K562 (cell line): ENCODE measurements at regions not wholly inside any gene's neighbourhood (a gene's known extent, or its start where the extent isn't known, plus 50 kb on each side); places are given as distances from the start of the nearest gene placed in this dataset.
A peak's percentile ranks its signal among the peaks of the same experiment; 100 is the strongest.

ENCODE experiments used
- ATAC-seq: fragments of 200-7000 bp; cut with Tn5 transposase; 3 replicates; pipeline ENCODE4 v1.9.1; 2020; ENCODE audit warnings: moderate library complexity
- BruUV-seq: library from RNA; stranded (reverse); fragments of 400-500 nt; replicated peaks from 2 replicates; lab custom pipeline; 2021; lab: Mats Ljungman, UMichigan
- CTCF ChIA-PET: fragments of 300-600 bp; formaldehyde crosslinking; extraction: SDS; loops from one replicate; lab custom pipeline; 2021; ENCODE audit warnings: low intra/inter-chr PET ratio; lab: Yijun Ruan, JAX
- POLR2A ChIA-PET: fragments of 300-600, 350-650 bp; sonication (Branson Sonifier 250); formaldehyde crosslinking; extraction: SDS; loops from one replicate; lab custom pipeline; 2021; ENCODE audit warnings: antibody characterized with exemption, inconsistent platforms; lab: Yijun Ruan, JAX
- DNase-seq, 4 experiments: peaks; one replicate each; pipeline versions ENCODE4 v3.0.0 to v3.0.0-alpha.2; 2011 to 2018; ENCODE audit warnings: low spot score in 3 of 4, mixed read lengths in 3 of 4; ENCODE audit errors: extremely low read depth in 1 of 4
- FAIRE-seq: peaks from 2 replicates; lab custom pipeline; 2011; peaks lifted over from hg19 to GRCh38; lab: Jason Lieb, UNC
- H2AFZ ChIP-seq: 2 replicates; pipeline ENCODE4 v1.6.0; 2011; ENCODE audit warnings: low read depth, low read length, control low read depth, inconsistent platforms
- H3K27ac ChIP-seq: fragments of 200-600 bp; 3 replicates; pipeline ENCODE4 v1.8.0; 2011; ENCODE audit warnings: low read depth, mild to moderate bottlenecking, control low read depth, inconsistent platforms, low read length, moderate library complexity, mixed read lengths; ENCODE audit errors: extremely low read depth
- H3K27me3 ChIP-seq, 2 experiments: fragments of 300-600 bp in 1 of 2; 2 replicates in 1 of 2; 3 replicates in 1 of 2; pipeline versions ENCODE4 v1.6.0 to v1.8.0; 2011; ENCODE audit warnings: inconsistent platforms in 2 of 2, low read length in 2 of 2, mild to moderate bottlenecking in 1 of 2, mixed read lengths in 1 of 2, moderate library complexity in 1 of 2; ENCODE audit not compliant: control insufficient read depth in 2 of 2, insufficient read depth in 2 of 2
- H3K36me3 ChIP-seq: fragments of 300-600 bp; 3 replicates; pipeline ENCODE4 v1.8.0; 2011; ENCODE audit warnings: mild to moderate bottlenecking, low read length, inconsistent platforms; ENCODE audit not compliant: control insufficient read depth, insufficient read depth
- H3K4me1 ChIP-seq, 2 experiments: fragments of 200-600 bp in 1 of 2; replicated peaks in 1 of 2; 2 replicates in 1 of 2; 3 replicates in 1 of 2; pipeline versions ENCODE4 v1.5.1 to v1.8.0; 2011; ENCODE audit warnings: inconsistent platforms in 2 of 2, low read length in 2 of 2, mild to moderate bottlenecking in 1 of 2, mixed read lengths in 1 of 2, moderate library complexity in 1 of 2; ENCODE audit not compliant: control insufficient read depth in 2 of 2, insufficient read depth in 2 of 2
- H3K4me2 ChIP-seq: 2 replicates; pipeline ENCODE4 v1.6.1; 2011; ENCODE audit warnings: low read length, control low read depth, inconsistent platforms, mixed read lengths; ENCODE audit not compliant: insufficient read depth
- H3K4me3 ChIP-seq: fragments of 200-600 bp; sonication (generic), shearing (Covaris generic); 2 replicates; pipeline ENCODE4 v1.5.1; 2016; ENCODE audit warnings: control low read depth, inconsistent platforms
- H3K79me2 ChIP-seq: fragments of 200-600 bp; 3 replicates; pipeline ENCODE4 v1.8.0; 2011; ENCODE audit warnings: low read length, inconsistent platforms; ENCODE audit not compliant: control insufficient read depth, insufficient read depth
- H3K9ac ChIP-seq, 2 experiments: 2 replicates each; pipeline versions ENCODE4 v1.6.0 to v1.6.1; 2011; ENCODE audit warnings: low read depth in 2 of 2, low read length in 2 of 2, control low read depth in 1 of 2, inconsistent platforms in 1 of 2, mild to moderate bottlenecking in 1 of 2, mixed read lengths in 1 of 2; ENCODE audit not compliant: insufficient read depth in 1 of 2
- H3K9me1 ChIP-seq: one replicate; pipeline ENCODE4 v1.6.0; 2011; ENCODE audit warnings: inconsistent platforms, mild to moderate bottlenecking, low read length, moderate library complexity; ENCODE audit not compliant: control insufficient read depth, insufficient read depth
- H3K9me3 ChIP-seq: replicated peaks from 2 replicates; pipeline ENCODE4 v1.5.1; 2011; ENCODE audit warnings: low read depth, low read length, inconsistent platforms; ENCODE audit not compliant: control insufficient read depth, insufficient read depth
- H4K20me1 ChIP-seq: replicated peaks from 2 replicates; pipeline ENCODE4 v1.6.1; 2011; ENCODE audit warnings: low read length, inconsistent platforms, mixed read lengths; ENCODE audit not compliant: control insufficient read depth, insufficient read depth
- BRD4 ChIP-seq: fragments of 200-600 bp; sonication (generic); IDR thresholded peaks from 2 replicates; pipeline ENCODE4 v1.6.1; 2017; ENCODE audit warnings: inconsistent platforms
- CBX1 ChIP-seq: sonication (generic); IDR thresholded peaks from 2 replicates; pipeline ENCODE4 v1.6.1; 2016; ENCODE audit warnings: antibody characterized with exemption, low read depth, mild to moderate bottlenecking
- CHD4 ChIP-seq: fragments of 200-600 bp; sonication (generic); IDR thresholded peaks from 3 replicates; pipeline ENCODE4 v1.6.1; 2012; ENCODE audit warnings: low read depth, mild to moderate bottlenecking, mixed read lengths, low read length, inconsistent platforms; ENCODE audit not compliant: insufficient read depth, insufficient replicate concordance, poor library complexity, severe bottlenecking
- CREB1 ChIP-seq, 2 experiments: sonication (generic) in 1 of 2; formaldehyde crosslinking in 1 of 2; IDR thresholded peaks; 2 replicates each; pipeline versions ENCODE4 v1.6.1 to v1.8.0; 2012 to 2022; ENCODE audit warnings: inconsistent platforms in 1 of 2, mild to moderate bottlenecking in 1 of 2, missing genetic modification reagents in 1 of 2, moderate library complexity in 1 of 2
- CTCFL ChIP-seq: IDR thresholded peaks from 2 replicates; pipeline ENCODE4 v1.6.1; 2011; ENCODE audit warnings: borderline replicate concordance, low read depth, mild to moderate bottlenecking, moderate library complexity, low read length; ENCODE audit not compliant: insufficient read depth, poor library complexity, severe bottlenecking
- ELF2 ChIP-seq: fragments of 250-450 bp; sonication (Bioruptor Pico); IDR thresholded peaks from 2 replicates; pipeline ENCODE4 v1.5.0; 2021; ENCODE audit warnings: mild to moderate bottlenecking
- EP300 ChIP-seq: IDR thresholded peaks from 2 replicates; pipeline ENCODE4 v1.6.1; 2012; ENCODE audit warnings: low read length, improper control_type of control experiment
- IRF9 ChIP-seq: fragments of 450-650 bp; IDR thresholded peaks from 2 replicates; pipeline ENCODE4 v1.6.1; 2016; ENCODE audit warnings: missing biosample characterization, missing genetic modification characterization
- RBM39 ChIP-seq: fragments of 200-400 bp; formaldehyde crosslinking; optimal IDR thresholded peaks from 2 replicates; pipeline ENCODE3; 2018; ENCODE audit warnings: low read depth, low read length
- SNRNP70 ChIP-seq: fragments of 200-400 bp; formaldehyde crosslinking; optimal IDR thresholded peaks from 2 replicates; pipeline ENCODE3; 2017; ENCODE audit warnings: low read depth, low read length
- USF2 ChIP-seq: sonication (generic); formaldehyde crosslinking; IDR thresholded peaks from 2 replicates; pipeline ENCODE4 v1.5.0; 2020; ENCODE audit warnings: missing genetic modification reagents
- ZBTB1 ChIP-seq: sonication (generic); formaldehyde crosslinking; IDR thresholded peaks from 2 replicates; pipeline ENCODE4 v1.8.1; 2023; ENCODE audit warnings: missing genetic modification reagents, low read depth, mild to moderate bottlenecking, borderline replicate concordance
- ZNF175 ChIP-seq: fragments of 200-800 bp; sonication (Bioruptor generic); IDR thresholded peaks from 2 replicates; pipeline ENCODE4 v1.6.1; 2016; ENCODE audit warnings: low read depth, mild to moderate bottlenecking, missing genetic modification characterization, missing compliant biosample characterization
- ZNF444 ChIP-seq: fragments of 250-450 bp; sonication (Bioruptor Pico); IDR thresholded peaks from 2 replicates; pipeline ENCODE4 v1.4.0; 2020; ENCODE audit warnings: mild to moderate bottlenecking, moderate library complexity
- ZNF445 ChIP-seq: fragments of 250-450 bp; sonication (Bioruptor Pico); IDR thresholded peaks from 2 replicates; pipeline ENCODE4 v1.4.0; 2020; ENCODE audit warnings: low read depth, mild to moderate bottlenecking, moderate library complexity
- ZNF507 ChIP-seq: conservative IDR thresholded peaks from 2 replicates; pipeline ENCODE4 v1.6.1; 2017; ENCODE audit warnings: missing genetic modification characterization, missing compliant biosample characterization
- ZNF766 ChIP-seq: fragments of 200-800 bp; sonication (Bioruptor generic); conservative IDR thresholded peaks from 2 replicates; pipeline ENCODE4 v1.6.1; 2016; ENCODE audit warnings: missing genetic modification characterization, missing compliant biosample characterization
- ZZZ3 ChIP-seq: fragments of 450-650 bp; IDR thresholded peaks from 2 replicates; pipeline ENCODE4 v1.6.1; 2016; ENCODE audit warnings: antibody characterized with exemption, mild to moderate bottlenecking, moderate library complexity
- WGBS: fragments of 100-300 bp; shearing (Covaris generic); methylation state at CpG from one replicate; pipeline ENCODE4 v1.1.6; 2016; ENCODE audit warnings: low coverage, mixed read lengths; ENCODE audit not compliant: insufficient coverage; ENCODE audit errors: missing lambda C conversion rate; 5-methylcytosine and 5-hydroxymethylcytosine counted together
- in situ Hi-C: fragments of 300-500 bp; cut with MboI; formaldehyde crosslinking; loops from 4 replicates; pipeline ENCODE4 v1.15.0; 2018; ENCODE audit warnings: inconsistent platforms, mixed read lengths
- intact Hi-C: fragments of 100-400 bp; cut with micrococcal nuclease; formaldehyde crosslinking; loops from 2 replicates; pipeline ENCODE4 v1.14.2; 2022

GRCh38 chr3:72320095-72320954 is 527.9 kb downstream of the SHQ1 start:
- peak overlapping the region; percentile 27 for H3K4me2 ChIP-seq
- ATAC-seq (peak; percentile 3), DNase-seq (peak in 3 of 4 experiments; percentile 16 to 66 (median 38)), FAIRE-seq (peak; percentile 61)
- H3K9me1 ChIP-seq = no peaks in the 10 kb centered on the region
- no peaks in the 10 kb centered on the region for H3K27me3 ChIP-seq
- no peaks in the 10 kb centered on the region for H3K79me2 ChIP-seq
- intact Hi-C loops = loop anchor here (5.0 kb wide), 2 partner anchors 33 to 48 kb away; no protein-coding TSS in a partner anchor
- H3K4me1 ChIP-seq = peaks cover 36 to 54% of the 10 kb centered on the region in 2 experiments
- H3K36me3 ChIP-seq = no peaks in the 10 kb centered on the region
- ChIA-PET CTCF (no interaction called here), POLR2A (interaction anchor here (0.5 to 0.7 kb wide), 4 partner anchors 99 to 353 kb away, joined by 3 read pairs; no protein-coding TSS in a partner anchor)
- no peak overlapping the region for H3K4me3 ChIP-seq
- peak overlapping the region; percentile 27 to 81; a peak in 2 of 4 replicates for H3K9ac ChIP-seq
- no TSS peak for BruUV-seq
- in situ Hi-C loops = no loop called here
- peak overlapping the region; percentile 49 for H2AFZ ChIP-seq
- peak overlapping the region; percentile 75 for H3K27ac ChIP-seq
- H3K9me3 ChIP-seq = no peaks in the 10 kb centered on the region
- no peaks in the 10 kb centered on the region for H4K20me1 ChIP-seq
- WGBS = 10% methylated on average over 17 of the region's 17 CpGs
- no peak for TF ChIP-seq CHD4
- TF ChIP-seq BRD4 = no peak
- peak; percentile 40; the same call in 1 of the 2 replicates for TF ChIP-seq EP300
- TF ChIP-seq CTCFL = no peak
- TF ChIP-seq ZNF175 (CRISPR knock-in tag) = peak; percentile 74
- no peak for TF ChIP-seq ZZZ3
- no peak for TF ChIP-seq SNRNP70
- no peak for TF ChIP-seq ZNF766
- no peak for TF ChIP-seq IRF9 (tag)
- no peak for TF ChIP-seq RBM39
- TF ChIP-seq CREB1 (IDR thresholded peaks at IDR 0.05) = no peak
- TF ChIP-seq CREB1 (CRISPR knock-in tag; IDR thresholded peaks at IDR 0.05) = no peak
- no peak for TF ChIP-seq ZNF445 (CRISPR knock-in tag)
- TF ChIP-seq USF2 (CRISPR knock-in tag) = no peak
- TF ChIP-seq CBX1 = no peak
- no peak for TF ChIP-seq ZNF507 (tag)
- no peak for TF ChIP-seq ELF2
- TF ChIP-seq ZBTB1 (CRISPR knock-in tag) = no peak
- no peak for TF ChIP-seq ZNF444
